LNCaP clone FGC (cell line): ENCODE measurements at regions not wholly inside any gene's neighbourhood (a gene's known extent, or its start where the extent isn't known, plus 50 kb on each side); places are given as distances from the start of the nearest gene placed in this dataset.
A peak's percentile ranks its signal among the peaks of the same experiment; 100 is the strongest.
"Not testable (repeated sequence)": the region's sequence is repeated elsewhere in the genome, so short reads cannot be mapped to it uniquely, and the experiment has no call there.

Experiments
- DNase-seq: peaks from one replicate; pipeline ENCODE4 v3.0.0-alpha.2; 2011; ENCODE audit warnings: low read depth
- H3K4me3 ChIP-seq: 2 replicates; pipeline ENCODE4 v1.5.1; 2011; ENCODE audit warnings: mild to moderate bottlenecking, low read depth, low read length, control low read depth
- TF ChIP-seq, protein P1 (sequence below): IDR thresholded peaks from 2 replicates; pipeline ENCODE4 v1.5.1; 2012; ENCODE audit warnings: mild to moderate bottlenecking; ENCODE audit not compliant: control insufficient read depth, insufficient read depth; ENCODE audit errors: extremely low read depth

DNA sequence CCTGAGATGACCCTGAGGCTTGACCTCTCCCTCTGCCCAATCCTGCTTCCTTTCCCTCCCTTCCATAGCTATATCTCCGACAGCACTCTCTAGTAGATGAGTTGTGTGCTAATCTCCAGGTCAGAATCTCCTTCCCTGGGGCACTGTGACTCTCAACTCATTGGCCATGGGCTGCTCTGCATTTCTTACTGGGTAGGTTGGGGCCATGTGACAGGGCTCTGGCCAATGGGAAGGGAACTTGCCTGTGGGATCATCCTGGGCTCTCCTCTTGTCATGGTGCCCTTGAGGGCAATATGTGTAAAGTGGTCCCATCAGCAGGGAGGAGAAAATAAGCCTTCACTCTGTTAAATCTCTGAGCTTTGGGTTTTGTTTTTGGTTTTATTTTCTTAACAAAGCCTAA lies 80.1 kb upstream of the ANKRD1 start:
- TF ChIP-seq, protein P1, sequence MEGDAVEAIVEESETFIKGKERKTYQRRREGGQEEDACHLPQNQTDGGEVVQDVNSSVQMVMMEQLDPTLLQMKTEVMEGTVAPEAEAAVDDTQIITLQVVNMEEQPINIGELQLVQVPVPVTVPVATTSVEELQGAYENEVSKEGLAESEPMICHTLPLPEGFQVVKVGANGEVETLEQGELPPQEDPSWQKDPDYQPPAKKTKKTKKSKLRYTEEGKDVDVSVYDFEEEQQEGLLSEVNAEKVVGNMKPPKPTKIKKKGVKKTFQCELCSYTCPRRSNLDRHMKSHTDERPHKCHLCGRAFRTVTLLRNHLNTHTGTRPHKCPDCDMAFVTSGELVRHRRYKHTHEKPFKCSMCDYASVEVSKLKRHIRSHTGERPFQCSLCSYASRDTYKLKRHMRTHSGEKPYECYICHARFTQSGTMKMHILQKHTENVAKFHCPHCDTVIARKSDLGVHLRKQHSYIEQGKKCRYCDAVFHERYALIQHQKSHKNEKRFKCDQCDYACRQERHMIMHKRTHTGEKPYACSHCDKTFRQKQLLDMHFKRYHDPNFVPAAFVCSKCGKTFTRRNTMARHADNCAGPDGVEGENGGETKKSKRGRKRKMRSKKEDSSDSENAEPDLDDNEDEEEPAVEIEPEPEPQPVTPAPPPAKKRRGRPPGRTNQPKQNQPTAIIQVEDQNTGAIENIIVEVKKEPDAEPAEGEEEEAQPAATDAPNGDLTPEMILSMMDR = no peak
- no peak overlapping the region for H3K4me3 ChIP-seq

DNA sequence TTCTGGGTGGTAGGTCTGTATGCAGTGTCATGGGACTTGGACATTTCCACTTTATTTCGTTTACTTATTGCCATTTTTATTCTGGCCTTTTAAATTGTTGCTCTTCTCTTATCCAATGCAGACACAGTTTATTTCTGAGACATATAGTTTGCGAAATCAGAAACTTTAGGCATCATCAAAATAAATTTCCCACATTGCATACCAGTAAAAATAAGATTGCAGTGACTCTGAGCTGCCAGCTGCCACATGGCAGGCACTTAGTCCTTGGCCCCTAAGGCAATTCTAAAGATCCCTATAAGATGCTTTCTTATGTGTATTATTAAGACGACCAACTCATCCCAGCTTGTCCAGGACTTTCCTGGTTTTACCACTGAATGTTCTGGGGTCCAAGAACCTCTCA lies 81.8 kb upstream of the ANKRD1 start:
- TF ChIP-seq, protein P1 = no peak
- H3K4me3 ChIP-seq = no peak overlapping the region
- no peak for DNase-seq

More for the DNA sequence above, 80.1 kb upstream of the ANKRD1 start:
- no peak for DNase-seq

DNA sequence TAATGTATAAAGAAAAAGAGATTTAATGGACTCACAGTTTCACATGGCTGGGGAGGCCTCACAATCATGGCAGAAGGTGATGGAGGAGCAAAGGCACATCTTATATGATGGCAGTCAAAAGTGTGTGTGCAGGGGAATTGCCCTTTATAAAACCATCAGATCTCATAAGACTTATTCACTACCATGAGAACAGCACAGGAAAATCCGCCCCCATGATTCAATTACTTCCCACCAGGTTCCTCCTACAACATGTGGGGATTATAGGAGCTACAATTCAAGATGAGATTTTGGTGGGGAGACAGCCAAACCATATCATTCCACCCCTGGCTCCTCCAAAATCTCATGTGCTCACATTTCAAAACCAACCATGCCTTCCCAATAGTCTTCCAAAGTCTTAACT lies 82.5 kb upstream of the ANKRD1 start:
- not testable (repeated sequence) for DNase-seq, H3K4me3 ChIP-seq

GRCh38 chr10:91005276-91005675 lies 84.4 kb upstream of the ANKRD1 start:
- DNase-seq, H3K4me3 ChIP-seq: not testable (repeated sequence)

- TF ChIP-seq, protein P1 = peak; percentile 88
- no peak overlapping the region for H3K4me3 ChIP-seq
- peak; percentile 41 for DNase-seq
Observed at GRCh38 chr10:91006001-91006751, 85.3 kb upstream of the ANKRD1 start.

DNA sequence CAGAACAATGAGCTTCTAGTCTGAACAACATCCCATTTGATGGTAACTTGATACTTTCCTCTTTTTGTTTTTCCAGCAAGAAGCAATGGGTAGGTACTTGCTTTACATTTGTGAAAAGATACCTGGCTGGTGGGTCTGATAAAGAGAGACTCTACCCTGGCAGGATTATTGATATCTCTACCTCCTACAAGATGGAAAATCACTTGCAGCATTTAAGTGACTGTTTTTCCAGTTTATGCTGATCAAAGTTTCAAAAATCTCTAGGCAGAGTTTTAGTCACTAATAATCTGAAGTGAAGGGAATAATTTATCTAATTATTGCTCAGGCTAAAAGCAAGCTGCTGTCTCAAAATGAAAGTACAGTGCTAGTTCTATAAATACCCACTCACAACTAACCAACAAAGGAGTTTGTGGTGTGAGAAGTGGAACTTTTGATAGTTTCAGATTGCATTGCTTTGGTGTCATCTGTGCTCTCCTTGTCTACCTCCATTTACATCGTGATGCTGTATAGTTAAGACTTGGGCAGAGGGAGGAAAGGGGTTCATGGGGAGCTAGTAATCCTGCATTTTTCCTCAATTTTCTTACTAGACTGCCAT lies 86.0 kb upstream of the ANKRD1 start:
- TF ChIP-seq, protein P1 = no peak
- no peak overlapping the region for H3K4me3 ChIP-seq
- DNase-seq = no peak

GRCh38 chr10:91007655-91008054 lies 86.8 kb upstream of the ANKRD1 start:
- DNase-seq = no peak
- no peak overlapping the region for H3K4me3 ChIP-seq
- TF ChIP-seq, protein P1 = no peak

GRCh38 chr10:91009121-91009520 lies 88.2 kb upstream of the ANKRD1 start:
- DNase-seq = no peak
- TF ChIP-seq, protein P1 = no peak
- H3K4me3 ChIP-seq = no peak overlapping the region
